ENCODE measurements at regions not wholly inside any gene's neighbourhood (a gene's known extent, or its start where the extent isn't known, plus 50 kb on each side); places are given as distances from the start of the nearest gene placed in this dataset.
"Not testable (repeated sequence)": the region's sequence is repeated elsewhere in the genome, so short reads cannot be mapped to it uniquely, and the experiment has no call there.

GRCh38 chr3:18546632-18547031 lies 121.5 kb upstream of the SATB1 start:
- no peak for DNase-seq (ENCODE audit: low read depth)

GRCh38 chr3:18544146-18544545 lies 119.0 kb upstream of the SATB1 start:
- no peak for DNase-seq (ENCODE audit: low read depth)

- DNase-seq (ENCODE audit: low read depth) = no peak
Observed at GRCh38 chr3:18538463-18539230, 113.5 kb upstream of the SATB1 start.

GRCh38 chr3:18533039-18533438 lies 107.9 kb upstream of the SATB1 start:
- DNase-seq (ENCODE audit: low read depth) = no peak

GRCh38 chr3:18531662-18532061 lies 106.5 kb upstream of the SATB1 start:
- no peak for DNase-seq (ENCODE audit: low read depth)

GRCh38 chr3:18529631-18530030 lies 104.5 kb upstream of the SATB1 start:
- DNase-seq (ENCODE audit: low read depth) = no peak

- no peak for DNase-seq (ENCODE audit: low read depth)
Observed at GRCh38 chr3:18527691-18528090, 102.6 kb upstream of the SATB1 start.

GRCh38 chr3:18526667-18527066 lies 101.5 kb upstream of the SATB1 start:
- no peak for DNase-seq (ENCODE audit: low read depth)

GRCh38 chr3:18516170-18516569 lies 91.0 kb upstream of the SATB1 start:
- DNase-seq (ENCODE audit: low read depth) = not testable (repeated sequence)

- DNase-seq (ENCODE audit: low read depth) = no peak
Observed at GRCh38 chr3:18513091-18513490, 88.0 kb upstream of the SATB1 start.

- DNase-seq (ENCODE audit: low read depth) = no peak
Observed at GRCh38 chr3:18512007-18512406, 86.9 kb upstream of the SATB1 start.

- DNase-seq (ENCODE audit: low read depth) = no peak
Observed at GRCh38 chr3:18510947-18511346, 85.8 kb upstream of the SATB1 start.

GRCh38 chr3:18507333-18507732 lies 82.2 kb upstream of the SATB1 start:
- no peak for DNase-seq (ENCODE audit: low read depth)

GRCh38 chr3:18505056-18505455 lies 79.9 kb upstream of the SATB1 start:
- no peak for DNase-seq (ENCODE audit: low read depth)

- no peak for DNase-seq (ENCODE audit: low read depth)
Observed at GRCh38 chr3:18501679-18502343, 76.7 kb upstream of the SATB1 start.

GRCh38 chr3:18500322-18500721 lies 75.2 kb upstream of the SATB1 start:
- DNase-seq (ENCODE audit: low read depth) = no peak

GRCh38 chr3:18499301-18499700 lies 74.2 kb upstream of the SATB1 start:
- no peak for DNase-seq (ENCODE audit: low read depth)

- DNase-seq (ENCODE audit: low read depth) = no peak
Observed at GRCh38 chr3:18494251-18494650, 69.1 kb upstream of the SATB1 start.

GRCh38 chr3:18489939-18490338 lies 64.8 kb upstream of the SATB1 start:
- no peak for DNase-seq (ENCODE audit: low read depth)

GRCh38 chr3:18483226-18483625 lies 58.1 kb upstream of the SATB1 start:
- no peak for DNase-seq (ENCODE audit: low read depth)

GRCh38 chr3:18481946-18482548 lies 56.9 kb upstream of the SATB1 start:
- no peak for DNase-seq (ENCODE audit: low read depth)

- DNase-seq (ENCODE audit: low read depth) = no peak
Observed at GRCh38 chr3:18477620-18478019, 52.5 kb upstream of the SATB1 start.

Data from stimulated activated CD8-positive, alpha-beta memory T cell treated with anti-CD3 and anti-CD28 coated beads, Interleukin-7, amount 100 ng/mL, for 24 hours (primary cell).